ENCODE measurements at regions not wholly inside any gene's neighbourhood (a gene's known extent, or its start where the extent isn't known, plus 50 kb on each side); places are given as distances from the start of the nearest gene placed in this dataset.

GRCh38 chr5:141742144-141742543 lies 60.1 kb upstream of the ARAP3 start:
- Histone ChIP-seq H3K27me3 (ENCODE audit: insufficient read depth, poor library complexity, severe bottlenecking) (no peaks in the 10 kb centered on the region), H3K4me3 (replicated peaks; ENCODE audit: insufficient read depth, low read length) (no peak overlapping the region), H3K27ac (replicated peaks) (no peak overlapping the region)
- DNase-seq (ENCODE audit: low read depth in 1 of 2, low spot score in 1 of 2) = no peak
- TF ChIP-seq GABPA (IDR thresholded peaks at IDR 0.05; ENCODE audit: low read depth) (no peak), REST (IDR thresholded peaks at IDR 0.05; ENCODE audit: insufficient replicate concordance, low read depth) (no peak), CTCF (IDR thresholded peaks at IDR 0.05; ENCODE audit: insufficient read depth, low read length) (no peak), POLR2AphosphoS5 (IDR thresholded peaks at IDR 0.05; ENCODE audit: low read depth) (no peak), SPI1 (IDR thresholded peaks at IDR 0.05; ENCODE audit: borderline replicate concordance, low read depth) (no peak)

GRCh38 chr5:141740885-141741284 lies 58.9 kb upstream of the ARAP3 start:
- Histone ChIP-seq H3K4me3 (replicated peaks; ENCODE audit: insufficient read depth, low read length) (no peak overlapping the region), H3K27me3 (ENCODE audit: insufficient read depth, poor library complexity, severe bottlenecking) (peaks cover 2% of the 10 kb centered on the region)

GRCh38 chr5:141737535-141737934 lies 55.5 kb upstream of the ARAP3 start:
- DNase-seq (ENCODE audit: low read depth in 1 of 2, low spot score in 1 of 2) = no peak
- no peak for TF ChIP-seq REST (IDR thresholded peaks at IDR 0.05; ENCODE audit: insufficient replicate concordance, low read depth)
- Histone ChIP-seq H3K27ac (replicated peaks) (no peak overlapping the region), H3K4me3 (replicated peaks; ENCODE audit: insufficient read depth, low read length) (no peak overlapping the region), H3K27me3 (ENCODE audit: insufficient read depth, poor library complexity, severe bottlenecking) (peaks cover 2% of the 10 kb centered on the region)

More at GRCh38 chr5:141740885-141741284, 58.9 kb upstream of the ARAP3 start:
- no peak overlapping the region for H3K27ac ChIP-seq (replicated peaks)
- TF ChIP-seq REST (IDR thresholded peaks at IDR 0.05; ENCODE audit: insufficient replicate concordance, low read depth) = no peak
- no peak for DNase-seq (ENCODE audit: low read depth in 1 of 2, low spot score in 1 of 2)

- Histone ChIP-seq H3K27ac (replicated peaks) (no peak overlapping the region), H3K4me3 (replicated peaks; ENCODE audit: insufficient read depth, low read length) (no peak overlapping the region), H3K27me3 (ENCODE audit: insufficient read depth, poor library complexity, severe bottlenecking) (peaks cover 2% of the 10 kb centered on the region)
- TF ChIP-seq GABPA (IDR thresholded peaks at IDR 0.05; ENCODE audit: low read depth) = no peak
- no peak for TF ChIP-seq POLR2AphosphoS5 (IDR thresholded peaks at IDR 0.05; ENCODE audit: low read depth)
- TF ChIP-seq CTCF (IDR thresholded peaks at IDR 0.05; ENCODE audit: insufficient read depth, low read length) = no peak
- no peak for TF ChIP-seq REST (IDR thresholded peaks at IDR 0.05; ENCODE audit: insufficient replicate concordance, low read depth)
- no peak for TF ChIP-seq SPI1 (IDR thresholded peaks at IDR 0.05; ENCODE audit: borderline replicate concordance, low read depth)
- no peak for DNase-seq (ENCODE audit: low read depth in 1 of 2, low spot score in 1 of 2)
These were observed 53.8 kb upstream of the ARAP3 start for GRCh38 chr5:141735823-141736222.
